ENCODE measurements at regions not wholly inside any gene's neighbourhood (a gene's known extent, or its start where the extent isn't known, plus 50 kb on each side); places are given as distances from the start of the nearest gene placed in this dataset.

DNA sequence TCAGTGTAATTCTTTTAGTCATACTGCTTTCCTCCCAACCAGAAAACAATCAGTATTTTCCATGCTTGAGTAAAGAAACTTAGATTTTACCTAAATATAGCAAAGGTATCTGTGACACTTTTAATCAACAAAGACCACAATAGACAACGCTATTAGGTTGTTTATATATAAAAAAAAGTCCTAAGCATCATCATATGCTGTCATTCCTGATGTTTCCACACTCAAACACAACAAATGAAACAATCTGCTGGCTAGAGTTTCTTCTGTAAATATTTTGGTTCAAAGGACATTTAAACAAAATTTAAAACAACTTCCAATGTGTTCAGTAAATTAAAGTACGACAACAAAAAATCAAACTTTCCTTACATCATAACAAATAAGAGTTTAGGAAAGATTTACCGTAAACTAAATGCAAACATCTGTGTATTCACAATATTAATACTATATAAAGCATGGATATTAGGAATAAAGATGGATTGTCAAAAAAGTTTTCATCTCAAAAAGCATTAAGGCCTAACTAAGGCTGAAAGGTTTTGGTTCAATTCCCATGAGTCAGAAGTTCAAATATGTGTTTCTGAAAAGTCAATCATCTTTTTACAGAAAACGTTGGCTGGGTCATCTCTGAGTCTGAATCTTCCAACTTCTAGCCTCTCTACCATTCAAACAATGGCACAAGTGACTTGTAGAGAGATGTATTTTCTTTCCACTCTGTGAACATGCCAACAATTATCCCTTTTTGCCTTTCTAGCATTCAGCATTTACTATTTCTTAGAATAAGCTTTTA is 157.1 kb downstream of the CRPPA start (continued):
- TF ChIP-seq, protein P1, sequence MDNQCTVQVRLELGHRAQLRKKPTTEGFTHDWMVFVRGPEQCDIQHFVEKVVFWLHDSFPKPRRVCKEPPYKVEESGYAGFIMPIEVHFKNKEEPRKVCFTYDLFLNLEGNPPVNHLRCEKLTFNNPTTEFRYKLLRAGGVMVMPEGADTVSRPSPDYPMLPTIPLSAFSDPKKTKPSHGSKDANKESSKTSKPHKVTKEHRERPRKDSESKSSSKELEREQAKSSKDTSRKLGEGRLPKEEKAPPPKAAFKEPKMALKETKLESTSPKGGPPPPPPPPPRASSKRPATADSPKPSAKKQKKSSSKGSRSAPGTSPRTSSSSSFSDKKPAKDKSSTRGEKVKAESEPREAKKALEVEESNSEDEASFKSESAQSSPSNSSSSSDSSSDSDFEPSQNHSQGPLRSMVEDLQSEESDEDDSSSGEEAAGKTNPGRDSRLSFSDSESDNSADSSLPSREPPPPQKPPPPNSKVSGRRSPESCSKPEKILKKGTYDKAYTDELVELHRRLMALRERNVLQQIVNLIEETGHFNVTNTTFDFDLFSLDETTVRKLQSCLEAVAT (IDR thresholded peaks at IDR 0.05), result peak; percentile 77 to 84; a peak in 2 of 4 replicates
- TF ChIP-seq SNIP1 (IDR thresholded peaks at IDR 0.05; ENCODE audit: low read depth) (no peak), TGIF2 (CRISPR knock-in tag; IDR thresholded peaks at IDR 0.05) (no peak), NFE2L1 (tag; IDR thresholded peaks at IDR 0.05; ENCODE audit: borderline replicate concordance, low read depth) (no peak), ATF7 (IDR thresholded peaks at IDR 0.05) (no peak), CBX8 (IDR thresholded peaks at IDR 0.05; ENCODE audit: borderline replicate concordance, extremely low read depth, low read depth, low read length, poor library complexity, severe bottlenecking) (no peak), ZNF174 (CRISPR knock-in tag; IDR thresholded peaks at IDR 0.05) (no peak), FOXA3 (CRISPR knock-in tag; conservative IDR thresholded peaks at IDR 0.05 in 1 of 2, IDR thresholded peaks at IDR 0.05 in 1 of 2) (no peak), ARHGAP35 (IDR thresholded peaks at IDR 0.05; ENCODE audit: partially characterized antibody) (no peak), C11orf30 (IDR thresholded peaks at IDR 0.05; ENCODE audit: low read depth) (no peak), MECOM (CRISPR knock-in tag; IDR thresholded peaks at IDR 0.05) (no peak), PCBP1 (IDR thresholded peaks at IDR 0.05; ENCODE audit: low read depth, low read length, poor library complexity, severe bottlenecking) (no peak), CBFA2T2 (conservative IDR thresholded peaks at IDR 0.05) (no peak), CBX5 (IDR thresholded peaks at IDR 0.05; ENCODE audit: borderline replicate concordance, low read depth) (no peak), RBBP5 (IDR thresholded peaks at IDR 0.05; ENCODE audit: borderline replicate concordance, insufficient read depth, low read length, poor library complexity, severe bottlenecking) (no peak), KLF16 (IDR thresholded peaks at IDR 0.05) (no peak), PML (IDR thresholded peaks at IDR 0.05; ENCODE audit: low read length) (no peak), ELF1 (tag; IDR thresholded peaks at IDR 0.05) (0 out of 2 replicates have a peak, but pooled peaks have one; percentile 21), ASH1L (IDR thresholded peaks at IDR 0.05; ENCODE audit: borderline replicate concordance, low read depth, partially characterized antibody) (no peak), TRIM24 (IDR thresholded peaks at IDR 0.05) (no peak)
- TF ChIP-seq, protein P2, sequence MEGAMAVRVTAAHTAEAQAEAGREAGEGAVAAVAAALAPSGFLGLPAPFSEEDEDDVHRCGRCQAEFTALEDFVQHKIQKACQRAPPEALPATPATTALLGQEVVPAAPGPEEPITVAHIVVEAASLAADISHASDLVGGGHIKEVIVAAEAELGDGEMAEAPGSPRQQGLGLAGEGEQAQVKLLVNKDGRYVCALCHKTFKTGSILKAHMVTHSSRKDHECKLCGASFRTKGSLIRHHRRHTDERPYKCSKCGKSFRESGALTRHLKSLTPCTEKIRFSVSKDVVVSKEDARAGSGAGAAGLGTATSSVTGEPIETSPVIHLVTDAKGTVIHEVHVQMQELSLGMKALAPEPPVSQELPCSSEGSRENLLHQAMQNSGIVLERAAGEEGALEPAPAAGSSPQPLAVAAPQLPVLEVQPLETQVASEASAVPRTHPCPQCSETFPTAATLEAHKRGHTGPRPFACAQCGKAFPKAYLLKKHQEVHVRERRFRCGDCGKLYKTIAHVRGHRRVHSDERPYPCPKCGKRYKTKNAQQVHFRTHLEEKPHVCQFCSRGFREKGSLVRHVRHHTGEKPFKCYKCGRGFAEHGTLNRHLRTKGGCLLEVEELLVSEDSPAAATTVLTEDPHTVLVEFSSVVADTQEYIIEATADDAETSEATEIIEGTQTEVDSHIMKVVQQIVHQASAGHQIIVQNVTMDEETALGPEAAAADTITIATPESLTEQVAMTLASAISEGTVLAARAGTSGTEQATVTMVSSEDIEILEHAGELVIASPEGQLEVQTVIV (CRISPR knock-in tag; IDR thresholded peaks at IDR 0.05; ENCODE audit: borderline replicate concordance), result no peak
- TF ChIP-seq, protein P3, sequence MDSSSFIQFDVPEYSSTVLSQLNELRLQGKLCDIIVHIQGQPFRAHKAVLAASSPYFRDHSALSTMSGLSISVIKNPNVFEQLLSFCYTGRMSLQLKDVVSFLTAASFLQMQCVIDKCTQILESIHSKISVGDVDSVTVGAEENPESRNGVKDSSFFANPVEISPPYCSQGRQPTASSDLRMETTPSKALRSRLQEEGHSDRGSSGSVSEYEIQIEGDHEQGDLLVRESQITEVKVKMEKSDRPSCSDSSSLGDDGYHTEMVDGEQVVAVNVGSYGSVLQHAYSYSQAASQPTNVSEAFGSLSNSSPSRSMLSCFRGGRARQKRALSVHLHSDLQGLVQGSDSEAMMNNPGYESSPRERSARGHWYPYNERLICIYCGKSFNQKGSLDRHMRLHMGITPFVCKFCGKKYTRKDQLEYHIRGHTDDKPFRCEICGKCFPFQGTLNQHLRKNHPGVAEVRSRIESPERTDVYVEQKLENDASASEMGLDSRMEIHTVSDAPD (CRISPR knock-in tag; IDR thresholded peaks at IDR 0.05), result no peak
- TF ChIP-seq, protein P4, sequence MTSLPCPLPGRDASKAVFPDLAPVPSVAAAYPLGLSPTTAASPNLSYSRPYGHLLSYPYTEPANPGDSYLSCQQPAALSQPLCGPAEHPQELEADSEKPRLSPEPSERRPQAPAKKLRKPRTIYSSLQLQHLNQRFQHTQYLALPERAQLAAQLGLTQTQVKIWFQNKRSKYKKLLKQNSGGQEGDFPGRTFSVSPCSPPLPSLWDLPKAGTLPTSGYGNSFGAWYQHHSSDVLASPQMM (CRISPR knock-in tag; IDR thresholded peaks at IDR 0.05), result no peak
